Adrenal gland (tissue), 5 donors: ENCODE measurements at regions not wholly inside any gene's neighbourhood (a gene's known extent, or its start where the extent isn't known, plus 50 kb on each side); places are given as distances from the start of the nearest gene placed in this dataset.

Experiments
- POLR2A ChIP-seq, 2 donors: fragments of 450-650 bp; IDR thresholded peaks; one replicate each; pipeline ENCODE4 v1.6.1; 2017; ENCODE audit warnings: antibody characterized with exemption in 2 of 2, mild to moderate bottlenecking in 2 of 2, moderate library complexity in 1 of 2
- TF ChIP-seq, protein P1 (sequence below), 6 experiments: fragments of 450-650 bp in 4 of 6; fragments of 200-600 bp in 2 of 6; sonication (generic) in 1 of 6; IDR thresholded peaks; 1 replicate in 5 of 6; 2 replicates in 1 of 6; pipeline versions ENCODE4 v1.5.1 to v1.8.0; 2016 to 2021; ENCODE audit warnings: antibody characterized with exemption in 6 of 6, mild to moderate bottlenecking in 2 of 6, moderate library complexity in 1 of 6
- donor health status: DM: no; HTN: no; CAD: no.

DNA sequence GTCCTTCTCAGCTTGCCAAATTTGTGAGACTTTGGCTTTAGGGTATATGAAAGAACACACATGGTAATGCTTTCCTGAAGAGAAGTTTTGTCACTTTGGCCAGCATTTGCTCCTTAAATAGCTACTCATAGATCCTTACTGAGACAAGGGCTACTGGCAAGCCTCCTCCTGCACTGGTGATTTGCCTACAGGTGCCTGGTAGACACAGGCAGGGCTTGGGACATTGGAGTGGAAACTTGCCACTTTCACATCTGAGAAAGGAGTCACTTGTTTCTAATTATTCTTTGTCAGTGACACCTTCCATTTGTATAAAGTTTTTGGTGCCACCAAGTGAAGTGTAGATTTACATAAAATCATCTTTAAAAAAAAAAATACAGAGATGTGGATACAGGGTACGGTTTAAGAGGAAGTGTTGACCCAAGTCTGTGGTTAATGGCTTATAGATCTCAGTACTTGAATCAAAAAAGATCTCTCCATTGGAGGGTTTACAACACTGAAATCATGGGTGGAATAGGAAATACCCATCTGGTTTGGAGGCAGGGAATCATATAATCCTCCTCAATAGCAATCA lies 132.8 kb upstream of the GADL1 start:
- no peak for TF ChIP-seq POLR2A (IDR thresholded peaks at IDR 0.05)
- TF ChIP-seq, protein P1, sequence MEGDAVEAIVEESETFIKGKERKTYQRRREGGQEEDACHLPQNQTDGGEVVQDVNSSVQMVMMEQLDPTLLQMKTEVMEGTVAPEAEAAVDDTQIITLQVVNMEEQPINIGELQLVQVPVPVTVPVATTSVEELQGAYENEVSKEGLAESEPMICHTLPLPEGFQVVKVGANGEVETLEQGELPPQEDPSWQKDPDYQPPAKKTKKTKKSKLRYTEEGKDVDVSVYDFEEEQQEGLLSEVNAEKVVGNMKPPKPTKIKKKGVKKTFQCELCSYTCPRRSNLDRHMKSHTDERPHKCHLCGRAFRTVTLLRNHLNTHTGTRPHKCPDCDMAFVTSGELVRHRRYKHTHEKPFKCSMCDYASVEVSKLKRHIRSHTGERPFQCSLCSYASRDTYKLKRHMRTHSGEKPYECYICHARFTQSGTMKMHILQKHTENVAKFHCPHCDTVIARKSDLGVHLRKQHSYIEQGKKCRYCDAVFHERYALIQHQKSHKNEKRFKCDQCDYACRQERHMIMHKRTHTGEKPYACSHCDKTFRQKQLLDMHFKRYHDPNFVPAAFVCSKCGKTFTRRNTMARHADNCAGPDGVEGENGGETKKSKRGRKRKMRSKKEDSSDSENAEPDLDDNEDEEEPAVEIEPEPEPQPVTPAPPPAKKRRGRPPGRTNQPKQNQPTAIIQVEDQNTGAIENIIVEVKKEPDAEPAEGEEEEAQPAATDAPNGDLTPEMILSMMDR (IDR thresholded peaks at IDR 0.05) = no peak
